ENCODE measurements at regions not wholly inside any gene's neighbourhood (a gene's known extent, or its start where the extent isn't known, plus 50 kb on each side); places are given as distances from the start of the nearest gene placed in this dataset.

- TF ChIP-seq CTCF (conservative IDR thresholded peaks at IDR 0.05) = no peak
- no peak for TF ChIP-seq ZFX (IDR thresholded peaks at IDR 0.05)
Observed at GRCh38 chr4:116385583-116385982, 699.8 kb downstream of the TRAM1L1 start.

GRCh38 chr4:116374815-116375214 lies 710.6 kb downstream of the TRAM1L1 start:
- H3K27ac ChIP-seq = no peak overlapping the region
- TF ChIP-seq ZFX (IDR thresholded peaks at IDR 0.05) = no peak
- no peak for TF ChIP-seq CTCF (conservative IDR thresholded peaks at IDR 0.05)

More at GRCh38 chr4:116385583-116385982, 699.8 kb downstream of the TRAM1L1 start:
- no peak overlapping the region for H3K27ac ChIP-seq

GRCh38 chr4:116362583-116362982 lies 722.8 kb downstream of the TRAM1L1 start:
- H3K27ac ChIP-seq = no peak overlapping the region
- no peak for TF ChIP-seq CTCF (conservative IDR thresholded peaks at IDR 0.05)
- no peak for TF ChIP-seq ZFX (IDR thresholded peaks at IDR 0.05)

GRCh38 chr4:116361790-116362189 lies 723.6 kb downstream of the TRAM1L1 start:
- TF ChIP-seq CTCF (conservative IDR thresholded peaks at IDR 0.05) = no peak
- no peak for TF ChIP-seq ZFX (IDR thresholded peaks at IDR 0.05)
- no peak overlapping the region for H3K27ac ChIP-seq

GRCh38 chr4:116358633-116359222 lies 726.6 kb downstream of the TRAM1L1 start:
- no peak overlapping the region for H3K27ac ChIP-seq
- TF ChIP-seq CTCF (conservative IDR thresholded peaks at IDR 0.05) (peak; percentile 67), ZFX (IDR thresholded peaks at IDR 0.05) (no peak)

- H3K27ac ChIP-seq = no peak overlapping the region
- TF ChIP-seq CTCF (conservative IDR thresholded peaks at IDR 0.05) (no peak), ZFX (IDR thresholded peaks at IDR 0.05) (no peak)
Observed at GRCh38 chr4:116357758-116358157, 727.6 kb downstream of the TRAM1L1 start.

- H3K27ac ChIP-seq = no peak overlapping the region
- no peak for TF ChIP-seq ZFX (IDR thresholded peaks at IDR 0.05)
Observed at GRCh38 chr4:116346750-116347149, 738.6 kb downstream of the TRAM1L1 start.

GRCh38 chr4:116343809-116344208 lies 741.6 kb downstream of the TRAM1L1 start:
- TF ChIP-seq CTCF (conservative IDR thresholded peaks at IDR 0.05) = no peak
- TF ChIP-seq ZFX (IDR thresholded peaks at IDR 0.05) = no peak

More at GRCh38 chr4:116343809-116344208, 741.6 kb downstream of the TRAM1L1 start:
- H3K27ac ChIP-seq = no peak overlapping the region

Measured in C4-2B (cell line).